K562 (cell line): ENCODE measurements at regions not wholly inside any gene's neighbourhood (a gene's known extent, or its start where the extent isn't known, plus 50 kb on each side); places are given as distances from the start of the nearest gene placed in this dataset.

Experiments
- E4F1 ChIP-seq: fragments of 250-450 bp; sonication (Bioruptor Pico); IDR thresholded peaks from 2 replicates; pipeline ENCODE4 v1.5.0; 2021; ENCODE audit warnings: mild to moderate bottlenecking, borderline replicate concordance
- HEY1 ChIP-seq: fragments of 250-450 bp; sonication (Bioruptor Pico); IDR thresholded peaks from 2 replicates; pipeline ENCODE4 v1.5.0; 2020; ENCODE audit warnings: mild to moderate bottlenecking, moderate library complexity, borderline replicate concordance
- NR3C1 ChIP-seq: sonication (generic); formaldehyde crosslinking; IDR thresholded peaks from 2 replicates; pipeline ENCODE4 v1.8.1; 2022; ENCODE audit warnings: missing genetic modification reagents
- SIRT6 ChIP-seq: IDR thresholded peaks from one replicate; pipeline ENCODE4 v1.6.1; 2012; ENCODE audit warnings: low read depth, mild to moderate bottlenecking, control low read depth, inconsistent platforms, low read length, moderate library complexity
- ZC3H11A ChIP-seq: IDR thresholded peaks from 2 replicates; pipeline ENCODE4 v1.6.1; 2012; ENCODE audit warnings: low read depth, low read length, improper control_type of control experiment
- TF ChIP-seq, protein P1 (sequence below): fragments of 450-650 bp; formaldehyde crosslinking; IDR thresholded peaks from 2 replicates; pipeline ENCODE4 v1.4.0; 2020; ENCODE audit warnings: mild to moderate bottlenecking, moderate library complexity
- TF ChIP-seq, protein P2 (sequence below): sonication (generic); formaldehyde crosslinking; IDR thresholded peaks from 2 replicates; pipeline ENCODE4 v1.8.0; 2022; ENCODE audit warnings: missing genetic modification reagents, mild to moderate bottlenecking, borderline replicate concordance

GRCh38 chr1:82220754-82221153 is 420.0 kb downstream of the ADGRL2 start (continued):
- TF ChIP-seq ZC3H11A, result no peak
- TF ChIP-seq, protein P1, sequence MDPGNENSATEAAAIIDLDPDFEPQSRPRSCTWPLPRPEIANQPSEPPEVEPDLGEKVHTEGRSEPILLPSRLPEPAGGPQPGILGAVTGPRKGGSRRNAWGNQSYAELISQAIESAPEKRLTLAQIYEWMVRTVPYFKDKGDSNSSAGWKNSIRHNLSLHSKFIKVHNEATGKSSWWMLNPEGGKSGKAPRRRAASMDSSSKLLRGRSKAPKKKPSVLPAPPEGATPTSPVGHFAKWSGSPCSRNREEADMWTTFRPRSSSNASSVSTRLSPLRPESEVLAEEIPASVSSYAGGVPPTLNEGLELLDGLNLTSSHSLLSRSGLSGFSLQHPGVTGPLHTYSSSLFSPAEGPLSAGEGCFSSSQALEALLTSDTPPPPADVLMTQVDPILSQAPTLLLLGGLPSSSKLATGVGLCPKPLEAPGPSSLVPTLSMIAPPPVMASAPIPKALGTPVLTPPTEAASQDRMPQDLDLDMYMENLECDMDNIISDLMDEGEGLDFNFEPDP (CRISPR knock-in tag), result no peak
- no peak for TF ChIP-seq SIRT6
- no peak for TF ChIP-seq E4F1
- TF ChIP-seq, protein P2, sequence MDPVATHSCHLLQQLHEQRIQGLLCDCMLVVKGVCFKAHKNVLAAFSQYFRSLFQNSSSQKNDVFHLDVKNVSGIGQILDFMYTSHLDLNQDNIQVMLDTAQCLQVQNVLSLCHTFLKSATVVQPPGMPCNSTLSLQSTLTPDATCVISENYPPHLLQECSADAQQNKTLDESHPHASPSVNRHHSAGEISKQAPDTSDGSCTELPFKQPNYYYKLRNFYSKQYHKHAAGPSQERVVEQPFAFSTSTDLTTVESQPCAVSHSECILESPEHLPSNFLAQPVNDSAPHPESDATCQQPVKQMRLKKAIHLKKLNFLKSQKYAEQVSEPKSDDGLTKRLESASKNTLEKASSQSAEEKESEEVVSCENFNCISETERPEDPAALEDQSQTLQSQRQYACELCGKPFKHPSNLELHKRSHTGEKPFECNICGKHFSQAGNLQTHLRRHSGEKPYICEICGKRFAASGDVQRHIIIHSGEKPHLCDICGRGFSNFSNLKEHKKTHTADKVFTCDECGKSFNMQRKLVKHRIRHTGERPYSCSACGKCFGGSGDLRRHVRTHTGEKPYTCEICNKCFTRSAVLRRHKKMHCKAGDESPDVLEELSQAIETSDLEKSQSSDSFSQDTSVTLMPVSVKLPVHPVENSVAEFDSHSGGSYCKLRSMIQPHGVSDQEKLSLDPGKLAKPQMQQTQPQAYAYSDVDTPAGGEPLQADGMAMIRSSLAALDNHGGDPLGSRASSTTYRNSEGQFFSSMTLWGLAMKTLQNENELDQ, result no peak
- TF ChIP-seq HEY1 (CRISPR knock-in tag), result no peak
- no peak for TF ChIP-seq NR3C1 (CRISPR knock-in tag)
